ENCODE measurements at regions not wholly inside any gene's neighbourhood (a gene's known extent, or its start where the extent isn't known, plus 50 kb on each side); places are given as distances from the start of the nearest gene placed in this dataset.

GRCh38 chrX:39688219-39688575, 409.6 kb downstream of the BCOR start:
- H3F3A ChIP-seq (ENCODE audit: insufficient read depth, low read length), result no peaks in the 10 kb centered on the region
- H2AFZ ChIP-seq (ENCODE audit: low read length), result no peak overlapping the region
- no peak for TF ChIP-seq EZH2 (IDR thresholded peaks at IDR 0.05; ENCODE audit: borderline replicate concordance, low read length)
- TF ChIP-seq CTCF (IDR thresholded peaks at IDR 0.05; ENCODE audit: low read length), result no peak
- H3K9me2 ChIP-seq (ENCODE audit: low read depth, low read length), result no peaks in the 10 kb centered on the region
- H3K27me3 ChIP-seq (ENCODE audit: insufficient read depth, low read length), result no peaks in the 10 kb centered on the region
- no peaks in the 10 kb centered on the region for H4K20me1 ChIP-seq (ENCODE audit: insufficient read depth, low read length)
- H3K4me1 ChIP-seq (ENCODE audit: insufficient read depth, low read length, severe bottlenecking), result no peaks in the 10 kb centered on the region
- no peak overlapping the region for H3K4me2 ChIP-seq (ENCODE audit: low read length)
- no peak overlapping the region for H3K4me3 ChIP-seq (ENCODE audit: low read depth, low read length, poor library complexity, severe bottlenecking)
- no peak overlapping the region for H3K9ac ChIP-seq (ENCODE audit: low read length)
- no peaks in the 10 kb centered on the region for H3K79me2 ChIP-seq (ENCODE audit: insufficient read depth, low read length)
- no peaks in the 10 kb centered on the region; the same call in 1 of the 2 replicates for H3K36me3 ChIP-seq (ENCODE audit: insufficient read depth, low read length)
- H3K9me3 ChIP-seq (ENCODE audit: low read length), result no peaks in the 10 kb centered on the region
- H3K27ac ChIP-seq (ENCODE audit: low read depth, low read length, poor library complexity, severe bottlenecking), result no peak overlapping the region

- Histone ChIP-seq H3K27me3 (ENCODE audit: insufficient read depth, low read length) (no peaks in the 10 kb centered on the region), H4K20me1 (ENCODE audit: insufficient read depth, low read length) (no peaks in the 10 kb centered on the region), H3K4me1 (ENCODE audit: insufficient read depth, low read length, severe bottlenecking) (no peaks in the 10 kb centered on the region), H3K9ac (ENCODE audit: low read length) (no peak overlapping the region), H3K79me2 (ENCODE audit: insufficient read depth, low read length) (no peaks in the 10 kb centered on the region), H3K27ac (ENCODE audit: low read depth, low read length, poor library complexity, severe bottlenecking) (no peak overlapping the region), H2AFZ (ENCODE audit: low read length) (no peak overlapping the region), H3K9me2 (ENCODE audit: low read depth, low read length) (no peaks in the 10 kb centered on the region), H3K36me3 (ENCODE audit: insufficient read depth, low read length) (no peaks in the 10 kb centered on the region), H3K4me2 (ENCODE audit: low read length) (no peak overlapping the region), H3K9me3 (ENCODE audit: low read length) (no peaks in the 10 kb centered on the region), H3F3A (ENCODE audit: insufficient read depth, low read length) (no peaks in the 10 kb centered on the region), H3K4me3 (ENCODE audit: low read depth, low read length, poor library complexity, severe bottlenecking) (no peak overlapping the region)
- TF ChIP-seq CTCF (IDR thresholded peaks at IDR 0.05; ENCODE audit: low read length) (no peak), EZH2 (IDR thresholded peaks at IDR 0.05; ENCODE audit: borderline replicate concordance, low read length) (no peak)
These were observed 409.0 kb downstream of the BCOR start for GRCh38 chrX:39688576-39689375.

- Histone ChIP-seq H3K4me2 (ENCODE audit: low read length) (no peak overlapping the region), H3K9me2 (ENCODE audit: low read depth, low read length) (no peaks in the 10 kb centered on the region), H3K4me3 (ENCODE audit: low read depth, low read length, poor library complexity, severe bottlenecking) (no peak overlapping the region), H2AFZ (ENCODE audit: low read length) (no peak overlapping the region), H3K4me1 (ENCODE audit: insufficient read depth, low read length, severe bottlenecking) (no peaks in the 10 kb centered on the region), H3F3A (ENCODE audit: insufficient read depth, low read length) (no peaks in the 10 kb centered on the region), H4K20me1 (ENCODE audit: insufficient read depth, low read length) (no peaks in the 10 kb centered on the region), H3K79me2 (ENCODE audit: insufficient read depth, low read length) (no peaks in the 10 kb centered on the region), H3K9ac (ENCODE audit: low read length) (no peak overlapping the region), H3K9me3 (ENCODE audit: low read length) (no peaks in the 10 kb centered on the region), H3K27ac (ENCODE audit: low read depth, low read length, poor library complexity, severe bottlenecking) (no peak overlapping the region), H3K27me3 (ENCODE audit: insufficient read depth, low read length) (no peaks in the 10 kb centered on the region), H3K36me3 (ENCODE audit: insufficient read depth, low read length) (no peaks in the 10 kb centered on the region)
- TF ChIP-seq CTCF (IDR thresholded peaks at IDR 0.05; ENCODE audit: low read length) (no peak), EZH2 (IDR thresholded peaks at IDR 0.05; ENCODE audit: borderline replicate concordance, low read length) (no peak)
These were observed 408.2 kb downstream of the BCOR start for GRCh38 chrX:39689376-39690104.
